ENCODE measurements at regions not wholly inside any gene's neighbourhood (a gene's known extent, or its start where the extent isn't known, plus 50 kb on each side); places are given as distances from the start of the nearest gene placed in this dataset.

- DNase-seq, result no peak
These were observed 351.1 kb upstream of the AJAP1 start for GRCh38 chr1:4303303-4303702.

GRCh38 chr1:4305526-4306301, 348.7 kb upstream of the AJAP1 start:
- DNase-seq, result no peak

- no peak for DNase-seq
These were observed 347.6 kb upstream of the AJAP1 start for GRCh38 chr1:4306559-4307467.

GRCh38 chr1:4307468-4307845, 347.0 kb upstream of the AJAP1 start:
- no peak for DNase-seq

- no peak for DNase-seq
These were observed 346.4 kb upstream of the AJAP1 start for GRCh38 chr1:4307911-4308545.

GRCh38 chr1:4308806-4309205, 345.6 kb upstream of the AJAP1 start:
- DNase-seq, result no peak

GRCh38 chr1:4309676-4310320, 344.6 kb upstream of the AJAP1 start:
- DNase-seq, result no peak

GRCh38 chr1:4310396-4310923, 343.9 kb upstream of the AJAP1 start:
- no peak for DNase-seq

GRCh38 chr1:4312024-4312423, 342.4 kb upstream of the AJAP1 start:
- no peak for DNase-seq

GRCh38 chr1:4315202-4315601, 339.2 kb upstream of the AJAP1 start:
- DNase-seq, result no peak

GRCh38 chr1:4317207-4317606, 337.2 kb upstream of the AJAP1 start:
- DNase-seq, result no peak

GRCh38 chr1:4318720-4319119, 335.7 kb upstream of the AJAP1 start:
- DNase-seq, result no peak

- no peak for DNase-seq
These were observed 334.9 kb upstream of the AJAP1 start for GRCh38 chr1:4319496-4319895.

GRCh38 chr1:4322881-4323280, 331.5 kb upstream of the AJAP1 start:
- DNase-seq, result no peak

- DNase-seq, result no peak
These were observed 331.1 kb upstream of the AJAP1 start for GRCh38 chr1:4323309-4323708.

- DNase-seq, result no peak
These were observed 329.9 kb upstream of the AJAP1 start for GRCh38 chr1:4324525-4324924.

- no peak for DNase-seq
These were observed 327.3 kb upstream of the AJAP1 start for GRCh38 chr1:4327142-4327541.

- no peak for DNase-seq
These were observed 325.9 kb upstream of the AJAP1 start for GRCh38 chr1:4328402-4329071.

- DNase-seq, result no peak
These were observed 323.3 kb upstream of the AJAP1 start for GRCh38 chr1:4330805-4331766.

GRCh38 chr1:4331767-4332163, 322.6 kb upstream of the AJAP1 start:
- no peak for DNase-seq

- no peak for DNase-seq
These were observed 317.9 kb upstream of the AJAP1 start for GRCh38 chr1:4336507-4336906.
